ENCODE measurements at regions not wholly inside any gene's neighbourhood (a gene's known extent, or its start where the extent isn't known, plus 50 kb on each side); places are given as distances from the start of the nearest gene placed in this dataset.

DNA sequence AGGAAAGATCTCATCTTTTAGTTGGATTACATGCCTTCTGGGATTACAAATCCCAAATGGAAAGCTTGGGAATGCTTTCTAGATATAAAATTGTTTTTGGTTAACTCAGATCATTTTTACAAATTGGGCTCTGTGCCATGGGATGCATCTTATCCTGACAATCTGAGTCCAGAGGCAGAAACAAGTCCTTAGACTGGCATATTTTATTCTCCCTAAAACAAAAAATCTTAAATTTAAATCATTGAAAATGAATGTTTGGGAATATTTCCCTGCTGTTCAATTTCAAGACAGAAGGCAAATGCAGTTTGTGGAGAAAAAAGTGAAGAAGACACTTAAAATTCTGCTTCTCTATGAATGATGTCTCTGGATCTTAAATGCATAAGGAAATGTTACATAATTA lies 456.6 kb upstream of the GOT2 start:
- no peak for DNase-seq

DNA sequence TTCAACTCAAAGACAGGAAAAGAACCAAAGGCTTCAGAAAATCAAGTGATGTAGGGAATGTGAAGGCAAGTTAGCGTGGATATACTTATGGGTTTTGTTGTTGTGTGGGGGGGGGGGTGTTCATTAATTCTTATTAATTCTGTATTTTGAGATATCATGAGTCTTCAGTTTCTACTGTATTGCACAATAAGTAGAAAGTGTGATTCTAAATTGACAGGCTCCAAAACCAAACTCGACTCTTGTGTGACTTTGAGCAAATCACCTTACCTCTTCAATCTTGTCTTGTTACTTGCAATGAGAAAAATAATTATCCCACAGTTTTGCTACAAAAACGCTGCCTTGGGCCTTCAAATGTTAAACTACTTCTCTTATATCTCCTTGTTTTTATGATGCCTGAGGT lies 453.9 kb upstream of the GOT2 start:
- DNase-seq: no peak

DNA sequence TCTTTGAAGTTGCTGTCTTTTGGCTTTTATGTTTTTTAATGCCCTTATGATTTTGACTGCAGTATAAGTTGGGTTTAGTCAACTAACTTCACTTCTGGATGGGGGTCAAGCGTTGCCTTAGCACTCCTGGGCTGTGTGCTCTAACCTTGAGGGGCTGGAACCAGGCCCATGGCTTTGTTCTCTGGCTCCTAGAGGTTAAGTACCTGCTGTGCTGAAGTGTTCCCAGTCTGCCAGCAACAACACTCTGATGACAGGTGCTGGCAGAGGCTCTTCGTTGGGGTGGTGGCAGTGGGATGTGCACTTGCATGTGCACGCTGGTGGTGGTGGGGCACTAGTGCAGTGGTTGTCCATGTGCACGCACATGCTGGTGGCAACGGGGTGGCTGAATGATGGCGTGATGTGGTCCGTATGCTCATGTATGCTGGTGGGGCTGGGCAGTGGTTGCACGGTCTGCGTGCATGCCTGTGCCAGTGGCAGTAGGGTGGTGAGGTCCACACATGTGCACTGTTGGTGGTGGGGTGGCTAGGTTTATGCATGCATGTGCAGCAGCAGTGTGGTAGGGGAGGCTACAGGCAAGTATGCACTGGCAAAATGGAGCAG lies 447.8 kb upstream of the GOT2 start:
- DNase-seq: no peak

DNA sequence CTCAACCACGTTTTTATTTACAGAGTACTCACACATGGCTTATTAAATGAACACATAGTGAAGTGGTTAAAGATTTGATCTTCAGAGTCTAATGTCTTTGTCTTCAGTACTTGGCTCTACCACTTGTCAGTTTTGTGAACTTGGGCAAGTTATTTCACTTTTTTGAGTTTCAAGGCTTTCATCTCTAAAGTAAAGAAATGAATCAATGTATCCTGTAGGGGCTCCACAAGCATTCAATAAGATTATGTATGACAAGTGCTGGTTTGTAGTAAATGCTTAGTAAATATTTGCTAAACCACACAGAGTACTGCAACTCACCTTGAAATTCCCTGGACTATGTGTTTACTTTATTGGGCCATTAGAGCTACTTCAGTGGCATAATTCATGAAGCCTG lies 446.0 kb upstream of the GOT2 start:
- DNase-seq: no peak

DNA sequence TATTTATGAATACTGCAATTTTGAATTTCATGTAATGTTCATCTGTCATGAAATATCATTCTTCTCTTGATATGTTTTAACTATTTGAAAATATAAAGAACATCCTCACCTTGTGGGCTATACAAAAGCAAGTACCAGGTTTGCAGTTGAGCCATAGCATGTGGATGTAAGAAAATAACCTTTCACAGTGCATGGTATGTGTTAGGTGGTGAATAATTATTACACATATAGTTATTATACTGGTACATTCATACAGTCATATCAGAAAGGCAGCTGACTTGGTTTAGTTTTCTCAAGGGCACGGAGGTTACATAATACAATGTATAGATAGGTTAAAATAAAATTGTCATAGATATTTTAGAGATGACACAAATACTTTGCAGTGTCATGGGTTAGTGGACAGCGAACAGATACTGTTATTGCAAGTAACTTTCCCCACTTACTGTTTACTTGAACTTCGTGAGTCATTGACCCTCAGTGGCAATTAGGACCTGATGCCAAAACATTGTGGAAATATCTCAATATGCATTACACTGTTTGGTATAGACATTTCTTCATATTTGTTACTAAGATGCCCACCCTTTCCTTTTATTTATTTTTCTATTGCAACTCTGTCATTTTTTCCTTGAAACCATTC lies 445.4 kb upstream of the GOT2 start:
- no peak for DNase-seq

DNA sequence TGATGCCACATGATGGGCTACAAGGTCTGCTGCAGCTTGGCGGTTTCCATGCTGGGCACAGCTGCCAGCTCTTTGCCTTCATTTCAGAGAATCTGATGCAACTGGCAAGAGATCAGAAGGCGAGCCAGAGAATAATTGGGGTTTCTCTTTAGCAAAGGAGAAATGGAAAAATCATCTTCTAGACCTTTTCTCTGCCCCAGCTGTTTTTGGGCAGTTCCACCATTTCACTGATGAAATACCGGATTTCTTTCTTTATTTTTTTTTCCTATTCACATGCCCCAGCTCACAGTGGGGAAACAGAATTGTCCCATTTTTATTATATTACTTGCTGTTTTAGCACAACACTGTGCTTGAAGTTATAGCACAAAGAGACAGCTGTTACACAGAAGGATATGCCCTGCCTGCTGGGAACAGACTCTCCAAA lies 439.3 kb upstream of the GOT2 start:
- no peak for DNase-seq

DNA sequence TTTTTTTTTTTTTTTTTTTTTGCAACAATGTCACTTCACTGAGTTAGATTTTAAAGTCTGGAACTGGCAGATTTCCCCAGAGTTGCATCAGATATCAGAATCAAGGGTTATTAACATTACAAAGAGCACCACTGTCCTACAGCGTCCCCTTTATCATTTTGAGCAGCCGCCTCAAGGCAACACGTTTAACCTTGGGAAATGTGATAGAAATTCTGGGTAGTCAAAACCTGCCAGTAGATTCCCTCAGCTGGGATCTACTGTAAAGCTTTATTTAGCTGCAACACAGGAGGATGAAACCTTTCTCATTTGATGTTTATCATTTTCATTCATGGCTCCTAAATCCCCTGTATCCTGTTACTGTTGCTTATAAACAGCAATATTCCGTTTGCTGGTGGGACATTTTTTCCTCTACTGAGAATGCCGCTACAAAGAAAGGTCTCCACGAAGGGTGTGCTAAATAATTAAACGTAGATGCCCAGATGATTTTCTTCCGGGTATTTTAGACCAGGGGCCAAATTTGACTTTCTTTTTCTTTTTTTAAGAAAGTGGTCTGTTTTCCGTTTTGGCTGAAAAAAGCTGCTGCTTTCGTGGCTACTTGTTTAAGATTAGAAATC lies 436.1 kb upstream of the GOT2 start:
- no peak for DNase-seq

DNA sequence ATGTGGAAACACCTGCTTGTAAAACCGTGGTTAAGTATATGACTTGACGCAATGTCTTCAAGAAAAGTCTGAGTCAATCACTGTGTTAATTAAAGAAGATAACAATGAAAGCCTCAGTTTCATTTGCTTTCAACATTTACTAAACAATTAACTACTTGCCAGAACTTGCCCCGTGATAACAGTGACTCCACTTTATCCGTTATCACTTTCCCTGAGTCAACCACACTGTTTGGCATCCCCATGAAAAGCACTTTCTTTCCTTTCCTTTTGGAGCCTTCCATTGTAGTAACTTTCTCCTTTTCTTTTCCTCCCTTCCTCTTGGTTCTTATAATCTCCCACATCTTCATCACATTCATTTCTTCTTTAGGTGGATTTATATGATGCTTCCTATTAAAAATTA lies 435.1 kb upstream of the GOT2 start:
- DNase-seq: no peak

DNA sequence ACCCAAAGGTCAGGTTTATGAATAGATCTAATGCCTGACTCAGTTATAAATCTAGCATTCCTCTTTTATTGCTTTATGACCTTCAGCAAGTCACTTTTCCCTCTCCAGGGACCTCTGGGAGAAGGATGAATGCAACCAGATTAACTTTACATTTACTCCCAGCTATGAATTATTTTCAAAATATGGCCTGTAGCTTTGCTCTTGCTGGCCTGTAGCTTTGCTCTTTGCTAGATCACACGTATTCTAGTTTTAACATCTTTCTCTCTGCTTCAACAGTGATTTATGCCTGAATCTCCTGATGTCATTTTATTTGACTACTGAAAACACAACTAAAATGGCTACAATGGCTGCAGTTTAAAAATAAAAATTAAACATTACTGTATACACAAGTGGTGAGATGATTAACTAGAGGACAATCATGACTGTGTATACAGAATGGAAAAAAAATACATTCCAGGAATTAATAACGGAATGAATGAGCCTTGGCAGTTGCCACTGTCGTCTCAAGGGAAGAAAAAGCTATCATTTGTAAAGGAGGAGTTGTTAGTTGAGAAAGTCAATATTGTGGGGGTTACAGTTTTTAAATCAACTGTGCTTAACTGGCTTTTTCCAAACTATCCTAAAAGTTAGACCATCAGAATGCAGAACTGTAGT lies 434.5 kb upstream of the GOT2 start:
- DNase-seq: no peak

DNA sequence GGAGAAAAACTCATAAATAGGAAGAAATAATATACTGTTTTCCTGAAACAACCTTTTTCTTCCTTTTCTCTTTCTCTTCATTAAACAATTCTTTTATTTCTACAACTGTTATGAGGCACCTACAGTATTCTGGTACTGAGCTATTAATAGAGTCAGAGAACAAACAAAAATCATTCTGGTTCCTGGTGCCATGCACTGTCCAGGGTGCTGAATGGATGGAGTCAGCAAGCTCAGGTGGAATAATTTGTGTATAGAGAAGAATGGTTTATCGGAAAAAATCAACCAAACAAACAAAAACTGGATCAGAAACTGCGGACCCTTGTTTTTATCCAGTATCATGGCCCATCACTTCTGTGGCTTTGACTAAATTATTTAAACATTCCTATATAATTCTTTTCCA lies 430.3 kb upstream of the GOT2 start:
- DNase-seq: no peak

DNA sequence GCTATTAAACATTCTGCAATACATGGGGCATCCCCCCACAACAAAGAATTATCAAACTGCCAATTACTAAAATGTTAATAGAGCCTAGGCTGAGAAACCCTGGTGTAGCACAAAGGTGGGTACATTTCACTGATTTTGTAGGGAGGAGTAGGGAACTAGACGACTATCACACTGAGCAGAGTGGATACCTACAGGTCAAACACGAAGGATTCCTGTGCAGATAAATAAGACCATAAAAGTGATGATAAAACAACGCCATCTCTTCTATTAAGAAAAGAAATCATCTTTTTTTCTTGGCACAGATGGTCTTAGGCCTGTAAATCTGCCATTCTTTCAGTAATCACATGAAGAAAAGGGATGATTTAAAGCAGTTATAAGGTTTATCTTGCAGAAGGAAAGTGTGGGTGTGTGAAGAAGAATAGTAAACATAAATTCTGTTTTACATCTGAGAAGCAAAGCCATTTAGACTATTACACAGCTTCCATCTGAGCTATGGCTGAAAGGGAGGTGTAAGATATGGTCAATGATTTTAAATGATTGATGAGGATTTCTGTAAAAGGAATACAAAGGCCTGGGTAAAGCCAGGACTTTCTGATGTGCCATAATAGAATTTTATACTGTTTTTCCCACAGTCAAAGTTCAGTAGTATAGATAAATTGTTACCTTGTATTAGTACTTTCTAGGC lies 429.4 kb upstream of the GOT2 start:
- DNase-seq: no peak

DNA sequence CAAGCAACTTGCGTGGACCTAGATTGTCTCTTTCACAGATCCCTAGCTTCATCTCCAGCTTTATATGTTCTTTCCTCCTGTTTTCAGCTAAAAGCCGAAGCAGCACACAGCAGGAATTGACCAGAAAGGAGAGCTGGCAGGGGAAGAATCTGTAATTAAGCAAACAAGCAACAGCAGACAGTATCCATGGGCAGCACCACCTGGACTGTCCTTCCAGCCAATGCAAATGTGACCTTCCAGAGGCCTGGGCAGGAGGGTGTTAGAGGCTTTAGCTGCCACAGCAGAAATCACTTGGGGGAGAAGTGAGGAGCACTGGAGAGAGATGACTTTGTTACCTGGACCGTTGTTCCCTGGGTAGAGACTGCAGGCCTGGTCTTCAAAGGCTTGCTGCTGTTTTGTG lies 427.6 kb upstream of the GOT2 start:
- no peak for DNase-seq

DNA sequence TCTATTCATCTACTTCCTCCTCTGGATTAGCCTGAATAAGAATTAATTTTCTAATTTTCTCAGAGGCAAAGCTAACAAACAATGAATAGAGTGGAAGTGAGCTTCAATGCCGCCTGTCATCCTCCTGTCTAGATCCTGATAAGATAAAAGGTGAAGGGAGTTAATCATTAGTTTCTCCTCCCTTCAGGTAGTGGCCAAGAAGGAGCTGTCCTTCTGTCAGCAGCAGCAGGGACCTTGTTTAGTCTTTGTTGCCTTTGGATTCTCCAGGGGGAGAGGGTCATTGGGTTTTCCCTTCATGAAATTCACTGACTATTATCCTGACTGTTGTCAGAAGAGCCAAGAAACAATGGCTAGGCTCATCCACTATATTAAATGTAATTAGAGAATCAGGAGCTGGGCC lies 420.2 kb upstream of the GOT2 start:
- no peak for DNase-seq

DNA sequence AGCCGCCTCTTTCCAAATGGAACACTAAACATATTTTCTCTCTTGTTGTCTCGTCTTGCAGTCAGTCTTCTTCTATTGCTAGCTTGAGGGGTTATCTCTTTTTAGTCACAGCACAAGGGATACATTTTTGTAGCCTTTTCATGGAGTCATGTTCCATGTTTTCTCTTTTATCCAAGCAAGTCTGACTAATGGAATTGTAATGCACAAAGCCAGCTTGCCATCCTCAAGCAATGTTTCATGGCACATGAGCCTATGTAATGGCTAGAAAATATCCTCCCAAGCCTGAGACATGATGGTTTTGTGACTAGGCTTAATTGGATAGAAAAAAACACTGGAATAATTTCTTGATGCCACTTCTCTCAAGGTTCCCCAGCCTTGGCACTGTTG lies 414.6 kb upstream of the GOT2 start:
- DNase-seq: no peak

DNA sequence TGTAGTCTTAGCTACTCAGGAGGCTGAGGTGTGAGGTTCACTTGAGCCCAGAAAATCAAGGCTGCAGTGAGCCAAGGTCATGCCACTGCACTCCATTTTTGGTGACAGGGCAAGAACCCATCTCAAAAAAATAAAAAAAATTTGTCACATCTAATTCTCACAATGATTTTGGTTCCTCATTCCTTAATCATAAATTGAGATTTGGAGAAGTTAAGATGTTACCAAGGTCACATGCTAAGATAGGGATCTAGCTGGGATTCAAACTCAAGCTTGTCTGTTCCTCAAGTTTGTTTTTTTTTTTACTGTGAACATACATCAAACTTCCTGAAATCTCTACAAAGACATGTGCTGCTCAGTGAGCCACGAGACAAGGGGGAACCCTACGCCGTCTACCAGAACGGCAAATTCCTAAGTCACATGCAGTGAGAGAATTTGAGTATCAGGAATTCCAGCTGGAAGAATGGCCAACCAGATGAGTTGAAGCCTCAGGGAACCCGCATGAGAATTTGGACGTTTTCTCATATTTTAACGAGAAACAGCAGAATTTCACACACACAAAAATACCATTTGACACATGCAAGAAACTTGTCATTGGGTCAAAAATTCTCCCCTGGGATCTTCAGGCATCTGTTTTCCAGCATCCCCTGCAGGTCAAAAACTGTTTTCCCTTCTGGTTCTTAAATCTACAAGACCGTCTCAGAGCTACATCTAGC lies 414.1 kb upstream of the GOT2 start:
- no peak for DNase-seq

DNA sequence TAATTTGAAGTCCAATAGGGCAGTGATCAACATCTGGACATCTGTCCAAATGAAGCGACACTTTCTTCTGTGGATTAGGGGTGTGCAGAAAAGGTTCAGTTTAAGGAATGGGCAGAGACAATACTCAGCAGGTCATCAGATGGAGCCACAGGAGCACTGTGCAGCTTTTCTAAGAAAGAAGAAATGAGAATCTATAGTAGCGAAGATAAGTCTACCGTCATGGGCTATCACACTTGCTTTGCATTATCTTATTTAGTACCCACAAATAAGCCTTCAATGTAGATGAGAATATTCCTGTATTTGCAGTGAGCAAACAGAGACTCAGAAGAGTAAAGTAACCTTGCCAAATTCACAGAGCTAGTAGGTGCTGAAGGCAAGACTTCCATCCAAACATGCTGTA lies 412.0 kb upstream of the GOT2 start:
- DNase-seq: no peak

DNA sequence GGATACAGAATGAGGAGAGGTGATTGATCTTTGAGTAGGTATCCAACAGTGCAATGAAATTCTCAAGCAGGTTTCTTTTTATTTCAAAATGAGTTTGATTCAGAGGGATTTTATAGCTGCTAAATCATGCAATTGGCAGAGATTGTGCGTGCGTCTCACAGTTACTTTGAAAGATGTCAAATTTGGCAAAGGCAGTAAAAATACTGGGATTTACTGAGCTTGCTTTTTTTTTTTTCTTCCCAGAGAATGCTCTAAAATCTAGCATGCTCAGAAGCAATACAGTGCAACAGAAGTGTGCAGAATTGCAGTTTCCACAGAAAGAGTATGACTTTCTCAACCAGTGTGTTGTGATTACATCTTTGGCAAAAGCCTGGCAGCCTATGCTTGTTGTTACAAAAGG lies 410.7 kb upstream of the GOT2 start:
- no peak for DNase-seq

DNA sequence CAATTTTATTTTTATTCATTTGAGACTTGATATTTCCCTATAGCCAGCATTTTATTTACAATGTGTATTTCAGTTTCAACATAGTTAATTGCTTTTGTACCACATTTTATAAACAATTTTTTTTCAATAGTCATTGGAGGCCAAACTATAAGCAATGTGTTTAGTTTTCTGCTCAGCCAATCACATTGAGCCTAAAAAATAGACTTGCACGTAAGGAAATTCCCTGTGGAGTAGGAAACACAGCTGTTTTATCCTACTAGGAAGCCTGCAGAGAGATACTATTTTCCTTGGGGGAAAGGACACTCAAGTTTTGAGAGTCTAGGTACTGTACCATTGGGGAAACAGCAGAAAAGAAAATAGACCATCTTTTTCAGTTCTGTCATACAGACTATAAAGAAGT lies 410.2 kb upstream of the GOT2 start:
- no peak for DNase-seq

DNA sequence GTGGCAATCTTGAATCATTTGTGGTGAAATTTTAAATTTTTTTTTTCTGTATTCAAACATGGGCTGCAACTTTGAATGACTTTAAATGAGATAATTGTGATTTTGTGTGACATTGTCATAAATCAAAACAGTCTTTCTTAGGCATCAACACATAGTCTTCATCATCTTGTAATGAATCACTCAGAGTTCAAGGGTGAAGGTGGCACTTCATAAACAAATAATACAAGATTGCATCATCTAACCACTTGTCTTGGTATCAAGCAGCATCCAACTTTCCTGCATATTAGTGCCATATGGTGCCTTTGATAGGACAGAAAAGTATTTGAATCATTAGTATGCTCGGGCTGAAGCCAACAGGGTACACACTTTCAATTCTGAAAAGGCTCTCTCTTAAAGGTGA lies 392.4 kb upstream of the GOT2 start:
- DNase-seq: no peak

DNA sequence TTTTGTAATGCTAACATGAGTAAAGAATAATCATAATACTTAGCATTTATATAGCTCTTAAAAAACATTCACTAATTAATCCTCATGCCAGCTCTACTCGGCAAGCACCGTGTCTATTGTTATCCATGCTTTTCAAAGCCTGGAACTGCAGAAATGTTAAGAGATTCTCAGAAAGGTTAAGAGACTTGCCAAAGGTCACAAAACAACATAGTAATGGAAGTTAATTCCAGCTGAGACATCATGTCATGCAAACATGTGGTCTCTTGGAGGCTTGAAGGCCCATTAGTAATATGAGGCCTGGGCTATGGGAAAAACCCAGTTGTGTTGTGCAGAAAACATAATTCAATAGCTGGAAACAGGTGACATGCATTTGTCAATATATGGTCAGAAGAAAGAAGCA lies 389.9 kb upstream of the GOT2 start:
- no peak for DNase-seq

DNA sequence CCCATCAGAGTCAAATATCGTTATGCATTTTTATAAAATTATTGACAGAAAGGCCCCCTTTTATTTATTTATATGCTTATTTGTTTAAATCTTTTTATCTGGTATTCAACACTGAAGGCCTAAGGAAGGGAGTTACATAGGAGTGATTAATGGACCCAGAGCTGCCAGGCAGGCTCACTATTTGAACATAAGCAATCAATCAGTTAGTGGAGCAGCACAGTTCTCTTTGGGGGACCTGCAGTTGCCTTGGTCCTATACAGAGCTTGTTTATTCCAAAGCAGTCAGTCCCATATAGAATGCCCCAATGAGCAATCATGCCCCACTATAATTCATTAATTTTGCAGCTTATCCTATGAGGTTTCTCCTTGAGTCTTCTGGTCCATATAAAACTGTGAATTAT lies 389.4 kb upstream of the GOT2 start:
- no peak for DNase-seq

DNA sequence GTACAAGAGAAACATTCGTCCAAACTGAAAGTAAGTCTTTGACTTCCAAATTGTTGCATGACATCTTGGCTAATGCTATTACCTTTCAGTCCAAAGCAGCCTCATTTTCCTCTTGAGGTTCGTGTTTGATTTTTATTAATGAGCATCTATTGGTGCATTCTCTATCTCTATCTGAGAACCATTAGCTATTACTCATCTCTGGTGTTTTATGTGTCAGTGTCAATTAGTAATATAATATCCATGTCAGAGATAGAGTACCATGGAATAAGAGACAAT lies 388.1 kb upstream of the GOT2 start:
- DNase-seq: no peak

Measured in NCI-H1092 treated with DMSO at 0.1 percent for 48 hours (cell line).